Embryonic facial prominence (tissue), 1 donor: ENCODE measurements at regions not wholly inside any gene's neighbourhood (a gene's known extent, or its start where the extent isn't known, plus 50 kb on each side); places are given as distances from the start of the nearest gene placed in this dataset.

Experiments used
- DNase-seq: peaks from one replicate; pipeline ENCODE4 v3.0.0-alpha.2; 2016; ENCODE audit errors: extremely low spot score

DNA sequence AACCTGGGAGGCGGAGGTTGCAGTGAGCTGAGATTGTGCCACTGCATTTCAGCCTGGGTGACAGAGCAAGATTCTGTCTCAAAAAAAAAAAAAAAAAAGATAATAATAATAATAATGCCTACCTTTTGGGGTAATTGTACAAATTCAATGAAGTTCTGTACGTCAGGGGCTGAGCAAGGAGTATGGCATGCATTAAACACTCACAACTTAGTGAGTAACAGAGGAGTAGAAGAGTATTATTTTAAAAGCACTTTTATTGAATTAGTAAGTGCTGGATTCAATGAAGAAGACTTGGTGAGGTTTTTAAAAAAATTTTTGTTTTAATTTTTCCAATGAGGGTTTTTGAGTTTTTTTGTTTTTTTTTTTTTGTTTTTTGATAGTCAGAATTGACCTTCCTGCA is 783.6 kb upstream of the TBX3 start:
- no peak for DNase-seq

DNA sequence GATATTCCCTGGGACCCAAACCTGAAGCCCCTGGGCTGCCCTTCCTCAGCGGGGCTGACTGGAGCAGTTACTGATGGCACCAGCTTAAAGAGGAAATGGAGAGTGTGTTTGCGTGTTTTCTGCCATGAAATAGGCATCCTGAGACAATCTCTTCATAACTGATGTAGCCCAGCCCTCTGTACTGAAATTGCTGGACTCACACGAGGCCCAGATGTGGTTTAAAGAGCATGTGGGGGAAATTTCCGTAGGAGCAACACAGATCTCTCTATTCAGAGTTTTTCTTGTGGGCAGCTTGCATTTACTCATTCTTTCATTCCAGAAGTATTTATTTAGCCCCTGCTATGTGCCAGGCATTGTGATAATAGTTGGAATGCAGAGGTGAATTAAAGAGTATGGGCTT is 782.1 kb upstream of the TBX3 start:
- DNase-seq, result no peak

DNA sequence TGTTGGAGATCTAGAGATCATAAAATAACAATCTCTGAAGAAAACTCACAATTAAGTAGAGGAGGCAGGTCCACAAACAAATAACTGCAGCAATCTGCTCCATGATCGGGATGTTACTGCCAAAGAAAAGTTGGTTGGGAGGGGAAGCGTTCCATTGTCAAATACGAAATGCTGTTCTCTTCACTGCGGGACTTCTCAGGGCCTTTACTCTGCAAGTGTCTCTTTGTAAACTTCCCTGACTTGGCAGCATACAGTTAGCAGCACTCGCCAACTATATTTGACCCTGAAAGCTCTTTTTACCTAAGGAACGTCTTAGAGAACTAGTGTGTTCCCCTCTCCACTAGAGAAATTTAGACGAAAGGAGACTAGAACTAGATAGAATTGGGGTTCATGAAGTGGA is 780.7 kb upstream of the TBX3 start:
- no peak for DNase-seq

DNA sequence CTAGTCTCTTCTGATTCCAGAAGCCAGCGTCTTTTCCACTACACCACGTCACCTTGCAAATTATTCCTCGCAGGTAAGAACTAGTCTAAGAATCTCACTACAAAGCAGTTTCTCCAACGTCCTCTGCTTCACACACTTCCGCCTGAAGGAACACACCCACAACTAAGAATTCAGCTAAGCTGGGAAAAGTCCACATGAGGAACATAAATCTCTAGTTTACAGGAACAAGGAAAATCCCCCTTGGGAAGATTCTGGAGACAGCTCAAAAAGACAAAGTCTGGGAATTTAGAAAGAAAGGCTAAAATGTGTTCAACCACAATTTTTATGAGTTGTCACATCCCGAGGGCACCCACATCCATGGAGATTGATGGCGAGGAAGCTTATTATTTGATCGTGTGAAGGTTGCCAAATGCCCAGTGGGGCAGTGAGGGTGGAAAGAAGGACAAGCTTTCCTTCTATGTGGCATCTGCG is 780.2 kb upstream of the TBX3 start:
- no peak for DNase-seq

DNA sequence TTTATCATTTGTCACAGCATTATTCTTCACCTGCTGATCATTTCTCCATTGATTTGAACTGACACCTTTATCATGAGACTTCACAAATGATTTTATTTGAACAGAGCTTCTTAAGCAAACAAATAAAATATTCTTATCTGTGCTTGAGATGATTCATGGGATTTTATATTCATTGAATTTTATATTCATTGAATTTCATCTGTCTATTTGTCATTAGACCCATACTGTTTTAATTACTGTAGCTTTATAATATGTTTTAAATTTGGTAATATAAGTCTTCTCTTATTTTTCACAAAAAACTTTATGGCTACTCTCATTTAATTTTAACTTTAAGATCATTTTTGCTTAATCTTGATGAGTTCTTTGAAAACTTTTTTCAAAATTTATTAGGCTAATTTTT is 777.4 kb upstream of the TBX3 start:
- no peak for DNase-seq

DNA sequence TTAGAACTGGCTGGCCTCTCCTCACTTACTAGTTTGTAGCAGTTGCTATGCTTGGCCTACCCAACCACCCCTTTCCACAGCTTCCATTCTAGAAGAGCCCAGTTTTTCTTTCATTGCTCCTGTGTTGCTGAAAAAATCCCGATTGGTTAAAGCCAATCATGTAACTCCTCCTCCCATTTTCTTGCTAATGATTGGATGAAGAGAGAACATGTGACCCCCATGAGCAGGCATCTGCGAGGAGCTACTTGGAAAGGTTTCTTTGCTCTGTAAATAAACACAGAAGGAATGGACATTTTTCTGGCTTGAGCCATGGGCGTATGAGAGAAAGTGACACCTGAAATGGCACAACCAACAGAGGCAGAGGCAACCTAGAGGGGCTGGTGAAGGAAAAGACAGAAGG is 773.8 kb upstream of the TBX3 start:
- DNase-seq, result no peak

DNA sequence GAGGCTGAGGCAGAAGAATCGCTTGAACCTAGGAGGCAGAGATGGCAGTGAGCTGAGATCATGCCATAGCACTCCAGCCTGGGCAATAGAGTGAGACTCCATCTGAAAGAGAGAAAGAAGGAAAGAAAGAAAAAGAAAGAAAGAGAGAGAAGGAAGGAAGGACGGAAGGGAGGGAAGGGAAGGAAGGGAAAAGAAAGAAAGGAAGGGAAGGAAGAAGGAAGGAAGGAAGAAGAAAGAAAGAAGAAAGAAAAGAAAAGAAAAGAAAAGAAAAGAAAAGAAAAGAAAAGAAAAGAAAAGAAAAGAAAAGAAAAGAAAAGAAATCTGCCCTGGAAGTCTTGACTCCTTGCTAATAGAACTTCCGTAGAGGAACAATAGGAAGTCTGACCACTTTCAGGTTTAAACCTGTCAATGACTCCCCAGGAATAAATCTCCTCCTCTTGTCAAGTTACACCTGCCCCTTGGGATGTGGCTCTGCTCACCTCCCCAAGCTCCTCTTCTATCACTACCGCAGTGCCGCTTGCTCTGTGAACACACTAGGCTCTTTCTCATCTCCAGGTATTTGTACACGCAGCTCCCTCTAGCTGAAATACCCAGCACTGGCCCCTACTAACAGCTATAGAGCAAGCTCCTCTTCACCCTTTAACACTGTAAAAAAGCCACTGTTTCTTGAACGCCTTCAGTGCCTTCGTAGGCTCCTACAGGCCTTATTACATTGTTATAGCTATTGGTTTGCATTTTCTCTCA is 773.1 kb upstream of the TBX3 start:
- DNase-seq, result no peak

DNA sequence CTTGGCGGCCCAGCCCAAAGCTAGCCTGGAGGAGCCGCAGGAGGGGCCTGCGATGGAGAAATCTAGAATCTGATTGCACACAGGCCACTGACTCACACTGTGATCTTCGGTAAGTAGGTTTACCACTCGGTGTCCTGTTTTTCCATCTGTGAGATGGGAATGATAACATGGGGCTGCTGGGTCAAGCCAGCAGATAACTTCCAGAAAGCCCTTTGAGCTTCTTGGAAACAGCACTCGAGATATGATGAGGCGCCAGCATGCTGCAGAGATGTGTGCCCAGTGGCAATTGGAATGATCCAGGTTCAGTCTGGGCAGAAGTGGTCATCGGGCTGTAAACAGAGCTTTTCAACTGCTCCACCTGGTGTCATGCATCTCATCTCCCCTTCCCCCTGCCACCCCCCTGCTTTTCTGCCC is 771.3 kb upstream of the TBX3 start:
- DNase-seq, result no peak

DNA sequence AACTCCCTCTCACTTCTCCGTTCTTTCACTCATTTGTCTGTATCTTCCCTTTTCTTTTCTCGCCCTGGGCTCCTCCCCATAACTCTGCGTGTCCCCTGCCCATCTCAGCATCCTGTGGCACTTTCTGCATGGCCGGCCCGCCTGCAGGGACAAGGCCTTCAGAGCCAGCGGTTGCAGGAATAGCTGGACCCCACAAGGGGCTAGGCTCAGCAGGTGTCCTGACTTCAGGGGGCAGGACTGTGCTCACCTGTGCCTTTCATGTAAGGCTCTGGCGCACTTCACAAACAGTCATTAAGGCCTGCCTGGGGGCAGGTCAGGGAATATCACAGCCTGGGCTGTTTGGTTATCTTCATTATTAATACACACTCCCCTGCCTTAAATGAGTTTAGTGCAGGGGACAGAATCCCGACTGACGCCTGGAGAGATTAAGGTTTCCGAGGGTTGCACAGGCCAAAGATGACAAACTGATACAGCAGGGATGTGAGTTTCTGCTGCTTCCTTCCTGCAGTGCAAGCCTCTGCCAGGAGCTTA is 768.8 kb upstream of the TBX3 start:
- no peak for DNase-seq

DNA sequence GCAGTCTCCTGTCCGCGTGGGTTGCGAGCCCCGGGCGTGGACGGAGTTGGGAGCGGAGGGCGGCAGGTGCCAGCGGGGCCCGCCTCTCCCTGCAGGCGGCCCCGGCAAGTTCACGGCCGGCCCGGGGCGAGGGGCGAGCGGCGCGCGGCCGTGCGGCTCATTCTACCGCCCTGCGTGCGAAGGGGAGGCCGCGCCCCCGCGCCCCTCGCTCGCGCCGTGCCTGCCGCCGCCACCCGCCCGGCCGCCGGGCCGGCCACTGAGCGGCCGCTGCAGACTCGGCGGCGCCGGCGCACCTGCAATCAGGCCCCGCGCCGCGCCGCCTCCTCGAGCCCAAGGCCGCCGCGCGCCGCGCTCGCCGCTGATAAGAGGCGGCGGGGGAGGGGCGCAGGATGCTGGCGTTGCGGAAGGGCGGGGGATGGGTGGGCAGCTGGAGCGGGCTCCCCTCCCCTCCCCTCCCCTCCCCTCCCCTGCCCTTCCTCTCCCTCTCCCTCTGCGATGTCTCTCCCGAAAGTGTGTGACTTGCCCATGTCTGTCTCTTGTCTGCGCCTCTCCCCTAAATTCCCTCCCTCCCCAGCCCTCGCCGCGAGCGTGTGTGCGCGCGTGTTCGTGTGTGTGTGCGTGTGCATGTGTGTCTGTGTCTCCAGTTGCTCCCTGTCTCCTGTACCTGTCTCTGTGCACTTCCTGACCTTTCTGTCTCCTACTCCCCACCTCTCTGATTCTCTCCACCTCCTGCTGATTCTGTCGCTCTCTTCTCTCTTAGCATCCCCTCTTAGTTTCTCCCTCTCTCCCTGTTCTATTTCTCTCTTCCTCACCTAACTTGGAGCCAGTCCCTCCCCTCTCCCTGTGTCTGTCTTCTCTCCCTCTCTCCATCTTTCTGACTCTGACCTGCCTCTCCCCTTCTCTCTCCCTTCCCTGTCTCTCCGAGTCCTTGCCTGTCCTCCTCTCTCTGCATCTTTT is 768.1 kb upstream of the TBX3 start:
- no peak for DNase-seq

DNA sequence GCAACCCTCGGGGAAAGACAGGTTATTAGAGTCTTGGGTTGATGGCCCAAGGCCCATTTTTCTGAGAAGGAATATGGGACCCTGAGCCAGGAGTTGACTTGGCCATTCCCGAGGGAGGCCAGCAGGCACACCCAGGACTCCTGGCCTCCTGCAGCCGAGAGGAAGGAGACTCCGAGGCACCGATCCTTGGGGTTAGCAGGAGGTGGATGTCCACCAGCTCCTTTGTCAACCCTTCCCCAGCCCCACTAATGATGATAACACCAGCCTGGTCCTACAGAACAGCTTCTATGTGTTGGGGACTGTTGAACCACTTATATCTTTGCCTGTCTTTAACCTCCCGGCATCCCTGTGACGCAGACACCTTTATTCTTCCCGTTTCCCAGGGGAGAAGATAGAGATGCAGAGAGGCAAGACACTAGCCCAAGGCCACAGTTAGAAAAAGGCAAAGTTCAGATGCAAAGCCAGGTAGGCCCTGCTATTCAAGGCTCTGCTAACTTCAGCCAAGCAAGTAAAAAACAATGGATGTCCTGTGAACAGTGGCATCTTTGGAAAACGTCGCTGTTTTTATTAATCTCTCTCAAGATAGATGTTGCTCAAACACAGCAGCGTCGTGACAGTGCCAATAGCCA is 767.3 kb upstream of the TBX3 start:
- DNase-seq, result no peak

DNA sequence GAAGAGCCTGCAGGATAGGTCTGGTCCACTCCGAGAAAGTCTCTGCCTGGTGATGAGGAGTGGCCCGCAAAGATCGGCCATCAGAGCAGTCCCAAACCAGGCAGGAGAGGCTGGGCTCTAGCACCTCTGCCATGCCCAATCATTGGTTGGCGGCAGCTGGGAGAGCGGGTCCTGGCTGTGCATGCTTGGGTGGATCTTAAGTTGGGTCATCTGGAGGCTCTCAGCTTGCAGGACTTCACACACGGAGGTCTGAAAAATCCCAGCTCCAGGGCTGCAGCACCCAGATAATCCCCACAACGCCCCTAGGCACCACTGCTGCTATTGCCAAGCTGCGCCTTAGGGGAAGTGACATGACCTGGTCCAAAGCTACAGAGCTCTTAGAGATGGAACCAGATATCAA is 766.7 kb upstream of the TBX3 start:
- DNase-seq, result no peak

DNA sequence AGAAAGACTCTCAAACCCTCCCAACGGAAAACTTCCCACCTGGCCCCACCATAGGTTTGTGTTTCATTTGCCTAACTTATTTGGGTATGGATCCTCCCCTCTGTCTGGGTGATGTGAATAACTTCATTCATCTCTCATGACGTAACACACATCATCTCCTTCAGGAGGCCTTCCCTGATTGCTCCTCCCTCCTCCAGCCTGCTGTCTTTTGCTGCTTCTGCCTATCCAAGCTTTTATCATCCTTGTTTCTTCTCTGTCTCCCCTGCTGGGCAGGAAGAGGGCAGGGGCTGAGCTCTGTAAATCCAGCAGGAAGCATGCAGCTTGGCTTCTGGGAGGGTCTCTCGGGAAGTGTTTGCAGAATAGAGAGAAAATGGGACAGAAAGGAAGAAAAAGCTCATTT is 766.0 kb upstream of the TBX3 start:
- no peak for DNase-seq

DNA sequence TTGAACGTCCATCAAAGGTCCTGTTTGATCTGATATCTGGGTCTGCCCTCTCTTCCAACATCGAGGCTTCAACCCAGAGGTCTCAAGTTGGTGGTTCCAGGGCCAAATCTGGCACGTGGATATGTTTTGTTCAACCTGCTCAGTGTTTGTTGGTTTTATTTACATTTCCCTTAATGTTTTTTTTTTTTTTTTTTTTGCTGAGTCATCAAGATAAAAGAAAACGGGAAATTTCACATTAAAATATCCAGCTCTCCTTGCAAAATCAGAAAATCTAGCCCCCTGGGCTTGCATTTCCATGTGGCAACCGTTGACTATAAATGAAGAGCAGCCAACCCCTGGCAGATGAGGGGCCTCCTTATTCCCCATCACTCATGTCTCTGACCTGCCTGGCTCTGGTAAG is 765.6 kb upstream of the TBX3 start:
- DNase-seq, result no peak

DNA sequence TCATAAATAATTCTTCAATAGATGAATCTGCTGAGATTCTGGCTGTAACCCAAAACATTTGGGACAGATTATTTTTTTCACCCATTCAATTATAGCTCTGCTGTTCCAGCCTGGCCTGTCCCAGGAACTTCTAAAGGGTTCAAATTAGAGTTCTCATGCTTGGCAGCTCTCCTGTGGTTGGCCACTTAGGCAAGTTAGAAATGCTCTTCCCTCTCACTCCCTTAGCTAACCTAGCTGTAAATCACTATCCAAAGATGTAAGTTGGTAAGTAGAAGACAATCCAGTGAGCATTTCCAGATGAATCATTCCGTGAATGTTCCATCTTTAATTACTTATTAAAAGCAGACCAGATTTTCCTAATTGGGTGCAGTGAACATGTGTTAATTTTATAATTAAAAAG is 760.4 kb upstream of the TBX3 start:
- DNase-seq, result no peak

DNA sequence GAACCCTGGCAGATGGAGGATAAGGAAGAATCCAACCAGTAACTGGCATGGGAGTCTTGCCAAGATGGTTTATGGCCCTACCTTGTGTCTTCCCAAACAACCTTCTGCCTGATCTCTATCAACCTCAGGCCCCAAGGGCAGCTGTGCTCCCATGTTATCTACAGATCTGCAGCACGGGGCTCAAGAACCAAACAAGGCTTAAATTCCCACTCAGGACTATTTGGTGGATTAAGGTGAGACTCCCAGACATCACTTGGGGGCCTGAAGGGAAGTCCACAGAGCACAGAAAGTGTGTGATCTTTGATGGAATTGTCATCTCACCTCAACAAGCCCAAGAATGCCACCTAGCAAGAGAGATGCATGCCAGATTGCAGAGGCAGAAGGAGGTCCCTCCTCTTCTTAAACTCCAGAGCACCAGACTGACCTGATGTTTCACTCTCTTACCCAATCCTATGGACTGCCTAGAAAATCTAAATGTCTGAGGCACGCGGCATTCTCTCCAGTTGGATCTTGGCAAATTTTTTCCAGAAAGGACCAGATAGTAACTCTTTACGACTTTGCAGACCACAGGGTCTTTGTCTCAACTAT is 759.5 kb upstream of the TBX3 start:
- no peak for DNase-seq

DNA sequence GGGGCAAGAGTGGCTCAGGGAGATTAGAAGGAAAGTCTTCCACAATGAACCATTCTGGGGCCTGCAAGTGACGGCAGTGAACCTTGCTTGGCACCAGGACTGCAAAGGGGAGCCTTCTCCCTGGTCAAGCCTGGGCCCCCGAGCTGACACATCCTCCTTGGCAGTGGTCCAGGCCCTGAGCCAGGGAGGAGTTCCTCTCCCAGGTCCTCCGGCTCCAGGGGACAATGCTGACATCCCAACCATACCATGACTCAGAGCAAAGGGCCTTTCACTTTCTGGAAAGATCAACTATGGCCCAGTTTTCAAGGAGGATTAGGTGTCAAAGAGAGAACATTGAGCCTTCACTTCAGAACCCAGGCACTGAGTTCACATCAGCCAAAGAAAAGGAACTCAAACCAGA is 756.5 kb upstream of the TBX3 start:
- DNase-seq, result no peak

DNA sequence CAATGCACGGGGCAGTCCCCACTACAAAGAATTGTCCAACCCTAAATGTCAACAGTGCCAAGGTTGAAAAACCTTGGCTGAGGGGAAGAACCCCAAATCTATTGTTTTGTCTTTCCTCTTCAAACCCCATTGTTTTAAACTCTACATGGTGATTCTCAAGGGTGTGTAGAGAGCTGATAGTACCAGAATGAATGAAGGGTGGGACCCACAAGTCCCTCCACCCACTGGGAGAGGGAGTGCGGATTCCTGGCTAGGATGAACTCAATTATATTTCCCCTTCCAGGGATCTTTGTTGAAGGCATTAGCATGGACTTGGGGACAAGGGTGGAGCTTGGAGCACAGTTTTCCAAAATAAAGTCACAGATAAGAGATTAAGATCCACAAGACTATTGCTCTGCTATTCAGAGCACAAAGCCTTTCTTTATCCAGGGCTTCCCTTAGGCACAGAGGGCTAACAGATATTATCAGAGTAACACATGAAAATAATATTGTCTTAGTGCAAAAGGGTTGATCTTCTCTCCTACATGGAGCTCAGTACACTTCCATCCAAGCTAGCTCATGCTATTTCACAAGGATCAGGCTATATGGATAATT is 755.1 kb upstream of the TBX3 start:
- no peak for DNase-seq

DNA sequence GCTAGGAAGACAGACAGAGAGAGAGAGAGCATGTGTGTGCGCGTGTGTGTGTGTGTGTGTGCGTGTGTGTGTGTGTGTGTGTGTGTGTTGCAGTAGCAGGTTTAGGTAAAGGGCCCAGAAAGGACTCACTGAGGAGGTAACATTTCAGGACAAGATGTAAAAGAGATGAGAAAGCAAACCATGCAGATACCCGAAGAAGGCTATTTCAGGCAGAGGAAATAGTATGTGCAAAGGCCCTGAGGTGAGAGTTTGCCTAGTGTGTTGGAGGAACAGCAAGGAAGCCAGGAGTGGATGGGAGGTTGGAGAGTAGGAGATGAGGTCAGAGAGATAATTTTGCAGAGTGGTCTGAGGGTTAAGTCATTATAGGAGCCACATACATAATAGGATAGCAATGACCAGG is 754.3 kb upstream of the TBX3 start:
- DNase-seq, result no peak

DNA sequence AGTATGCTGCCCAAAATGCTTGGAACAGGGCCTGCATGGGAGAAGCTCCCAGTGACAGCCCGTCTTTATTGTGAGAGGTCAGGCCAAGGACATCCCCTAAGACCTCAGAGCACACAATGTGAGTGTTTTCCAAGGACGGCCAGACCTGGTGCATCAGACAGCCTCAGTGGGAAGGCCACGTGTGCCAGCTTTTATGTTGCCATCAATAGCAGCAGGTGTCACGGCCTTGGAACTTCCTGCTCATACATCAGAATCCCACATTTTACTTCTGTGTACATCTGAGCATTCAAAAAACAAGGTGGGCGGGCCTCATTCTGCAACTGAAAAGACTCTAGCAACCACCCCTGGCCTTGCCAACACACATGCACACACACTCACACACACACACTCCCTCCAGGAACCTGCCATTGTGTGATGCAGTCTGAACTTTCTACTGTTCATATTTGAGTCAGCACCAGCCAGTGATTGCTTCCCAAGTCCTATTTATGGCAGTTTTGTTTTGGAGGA is 753.1 kb upstream of the TBX3 start:
- no peak for DNase-seq

DNA sequence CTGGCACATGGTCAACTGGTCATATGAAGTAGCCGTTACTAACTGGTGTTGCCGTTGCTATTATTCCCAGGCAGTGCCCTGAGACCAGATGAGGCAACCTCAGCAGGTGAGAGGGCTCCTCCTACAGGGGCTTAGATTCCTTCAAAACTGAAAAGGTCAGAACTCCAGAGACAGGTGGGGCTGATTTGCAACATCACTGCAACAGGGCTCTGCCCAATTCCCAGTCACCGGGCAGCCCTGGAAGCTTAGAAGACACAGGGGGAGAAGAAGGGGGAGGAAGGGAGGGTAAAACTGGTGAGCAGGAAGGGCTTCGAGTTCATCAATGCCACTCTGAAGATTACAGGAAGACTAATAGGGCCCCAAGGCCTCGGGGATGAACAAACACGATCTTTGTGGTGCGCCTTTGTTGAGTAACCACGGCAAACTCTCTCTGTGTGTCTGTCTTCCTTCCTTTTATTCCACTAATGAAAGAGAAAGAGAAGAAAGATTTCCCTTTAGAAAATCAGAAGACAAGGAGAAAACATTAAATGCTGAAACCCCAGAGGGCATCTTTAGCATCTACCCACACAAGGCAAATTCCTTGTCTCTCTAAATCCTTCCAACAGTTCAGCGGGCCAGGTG is 749.1 kb upstream of the TBX3 start:
- DNase-seq, result no peak
